HG03439 (cell line): ENCODE measurements at regions not wholly inside any gene's neighbourhood (a gene's known extent, or its start where the extent isn't known, plus 50 kb on each side); places are given as distances from the start of the nearest gene placed in this dataset.

Source experiments
- ATAC-seq: cut with Tn5 transposase; IDR thresholded peaks from one replicate; pipeline ENCODE4 v1.9.1; 2021; ENCODE audit warnings: mild to moderate bottlenecking, moderate library complexity; ENCODE audit not compliant: unreplicated experiment

DNA sequence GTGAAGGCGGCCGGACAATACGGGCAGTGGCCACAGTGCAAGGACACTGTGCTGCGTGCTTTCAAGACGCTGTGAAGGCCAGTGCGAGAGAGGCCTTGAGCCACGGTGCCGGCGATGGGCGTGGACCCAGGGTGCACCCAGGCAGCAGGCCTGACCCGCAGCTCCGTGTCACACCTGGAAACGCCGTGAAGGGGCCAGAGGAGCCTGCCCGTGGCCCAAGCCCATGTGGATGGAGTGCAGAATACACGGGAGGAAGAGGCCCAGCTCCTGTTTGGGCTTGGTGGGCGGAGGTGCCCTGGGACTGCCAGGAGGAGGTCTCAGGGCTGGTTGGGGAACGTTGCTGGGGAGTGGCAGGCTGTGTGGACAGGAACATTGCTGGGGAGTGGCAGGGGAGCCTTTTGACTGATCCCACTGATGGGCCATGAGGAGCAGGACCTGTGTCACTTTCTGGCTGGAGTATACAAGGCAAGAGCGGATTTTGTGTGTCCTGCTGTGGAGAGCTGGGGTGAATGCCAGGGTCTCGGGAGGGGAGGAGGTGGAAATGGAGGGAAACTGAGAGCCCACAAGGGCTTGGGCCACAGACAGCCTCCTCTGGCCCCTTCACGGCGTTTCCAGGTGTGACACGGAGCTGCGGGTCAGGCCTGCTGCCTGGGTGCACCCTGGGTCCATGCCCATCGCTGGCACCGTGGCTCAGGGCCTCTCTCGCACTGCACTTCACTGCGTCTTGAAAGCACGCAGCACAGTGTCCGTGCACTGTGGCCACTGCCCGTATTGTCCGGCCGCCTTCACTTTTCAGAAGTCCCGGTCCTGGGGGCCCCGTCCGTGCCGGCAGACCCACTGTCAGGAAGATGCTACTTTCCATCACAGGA is 925.4 kb downstream of the BRD1 start:
- ATAC-seq, result no peak

DNA sequence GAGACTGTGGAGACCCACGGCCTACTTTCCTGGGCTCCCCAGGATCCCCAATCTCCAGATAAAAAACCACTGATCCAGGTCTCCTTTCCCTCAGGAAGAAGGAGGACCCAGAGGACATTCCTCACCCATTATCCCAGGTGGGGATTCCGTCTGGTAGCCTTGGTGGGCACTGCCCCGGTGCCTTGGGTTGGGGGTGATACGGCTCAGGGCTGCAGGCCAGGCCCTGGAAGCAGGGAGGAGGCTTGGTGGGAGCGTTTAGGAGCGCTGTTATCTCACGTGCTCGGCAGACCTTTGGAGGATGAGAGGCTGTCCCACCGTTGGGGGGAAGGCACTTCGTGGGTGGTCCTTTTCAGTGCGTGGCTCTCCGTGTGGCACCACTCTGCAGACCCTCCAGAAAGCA is 926.3 kb downstream of the BRD1 start:
- ATAC-seq, result no peak

DNA sequence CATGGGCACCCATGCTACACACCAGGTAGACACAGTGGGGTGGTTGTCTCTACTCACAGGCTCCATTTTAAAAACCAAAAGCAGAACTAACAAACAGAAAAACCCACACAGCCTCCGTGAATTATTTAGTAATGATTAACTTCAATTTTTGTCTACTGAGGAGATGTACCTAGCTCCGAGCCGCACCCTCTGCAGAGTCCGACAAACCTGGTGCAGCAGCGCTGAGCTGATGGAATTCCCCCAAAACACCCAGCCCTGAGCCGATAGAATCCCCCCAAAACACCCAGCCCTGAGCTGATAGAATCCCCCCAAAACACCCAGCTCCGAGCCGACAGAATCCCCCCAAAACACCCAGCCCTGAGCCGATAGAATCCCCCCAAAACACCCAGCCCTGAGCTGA is 927.0 kb downstream of the BRD1 start:
- ATAC-seq, result no peak

DNA sequence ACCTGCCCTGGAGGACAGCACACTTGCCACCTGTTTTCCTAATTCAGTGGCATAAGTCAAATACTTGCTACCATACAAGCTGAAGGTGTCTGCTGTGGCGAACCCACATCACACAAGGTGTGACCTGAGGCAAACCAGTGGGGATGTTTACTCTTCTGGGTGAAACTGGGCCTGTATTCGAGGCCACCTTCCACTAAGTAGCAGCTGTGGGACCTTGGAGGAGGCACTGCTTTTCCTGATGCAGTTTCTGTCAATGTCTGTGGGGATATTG is 927.4 kb downstream of the BRD1 start:
- ATAC-seq, result no peak

DNA sequence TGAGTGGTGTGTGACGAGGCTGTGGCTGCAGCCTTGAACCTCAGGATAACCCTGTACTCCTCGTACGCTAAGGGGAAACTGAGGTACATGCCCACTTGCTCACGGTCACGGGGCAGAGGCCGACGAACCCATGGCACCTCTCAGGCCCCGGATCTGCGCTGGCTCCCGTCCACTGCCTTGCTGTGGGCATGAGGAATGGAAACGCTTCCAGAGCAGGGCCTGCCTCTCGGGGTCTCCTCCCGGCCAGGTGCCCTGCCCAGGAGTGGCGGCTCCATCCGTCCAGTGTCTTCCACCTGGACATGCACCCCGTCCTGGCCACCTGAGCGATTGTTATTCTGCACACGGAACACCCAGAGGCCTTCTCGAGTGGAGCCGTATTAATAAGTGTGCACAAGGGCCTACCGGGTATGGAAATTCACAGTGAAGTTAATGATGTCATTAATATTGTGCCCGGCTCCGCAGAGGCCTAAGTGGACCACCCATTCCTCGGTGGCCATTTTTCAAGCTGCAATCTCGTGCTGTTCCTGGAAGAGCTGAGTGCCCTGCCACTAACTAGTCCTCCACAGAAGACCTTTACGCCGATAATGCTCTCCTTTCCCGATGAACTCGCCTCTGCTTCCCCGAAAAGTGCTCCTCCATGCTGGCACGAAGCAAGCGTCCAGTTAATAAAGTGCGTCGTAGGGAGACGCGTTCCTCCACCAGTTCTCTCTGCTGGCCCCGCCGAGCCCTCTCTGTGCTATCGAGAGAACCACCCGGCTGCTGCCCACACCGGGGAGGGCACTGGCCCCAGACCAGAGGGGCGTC is 927.9 kb downstream of the BRD1 start:
- ATAC-seq, result no peak

DNA sequence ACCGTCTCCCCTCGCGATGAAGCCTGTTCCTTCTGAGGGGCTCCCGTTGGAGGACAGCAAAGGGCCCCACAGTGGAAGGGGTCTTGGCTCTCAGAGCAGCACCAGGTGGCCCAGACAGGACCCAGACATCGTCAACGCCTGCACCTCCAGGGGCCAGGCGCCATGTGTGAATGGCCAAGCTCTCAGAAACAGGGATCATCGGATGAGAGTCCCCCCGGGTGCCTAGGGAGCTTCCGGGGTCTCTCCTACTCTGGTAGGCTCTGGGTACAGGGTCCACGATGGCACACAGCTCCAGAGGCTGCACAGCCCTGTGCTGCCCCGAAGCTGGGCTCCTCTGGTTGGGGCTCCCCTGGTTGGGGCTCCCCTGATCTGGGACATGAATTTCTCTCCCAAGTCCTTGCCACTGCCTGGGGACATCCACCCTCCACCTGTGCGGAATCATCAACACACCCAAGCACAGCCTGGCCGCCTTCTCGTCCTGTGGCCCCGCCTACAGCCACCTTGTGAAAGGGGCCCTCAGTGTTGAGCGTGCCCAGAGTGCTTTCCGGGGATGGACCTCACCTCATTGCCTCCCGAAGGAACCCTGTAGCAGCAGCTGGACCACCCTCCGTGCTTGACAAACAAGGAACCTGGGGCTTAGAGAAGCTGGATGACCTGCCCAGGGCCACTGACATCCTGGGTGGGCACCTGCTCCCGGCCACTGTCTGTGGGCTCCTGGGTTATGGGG is 929.0 kb downstream of the BRD1 start:
- ATAC-seq, result no peak

DNA sequence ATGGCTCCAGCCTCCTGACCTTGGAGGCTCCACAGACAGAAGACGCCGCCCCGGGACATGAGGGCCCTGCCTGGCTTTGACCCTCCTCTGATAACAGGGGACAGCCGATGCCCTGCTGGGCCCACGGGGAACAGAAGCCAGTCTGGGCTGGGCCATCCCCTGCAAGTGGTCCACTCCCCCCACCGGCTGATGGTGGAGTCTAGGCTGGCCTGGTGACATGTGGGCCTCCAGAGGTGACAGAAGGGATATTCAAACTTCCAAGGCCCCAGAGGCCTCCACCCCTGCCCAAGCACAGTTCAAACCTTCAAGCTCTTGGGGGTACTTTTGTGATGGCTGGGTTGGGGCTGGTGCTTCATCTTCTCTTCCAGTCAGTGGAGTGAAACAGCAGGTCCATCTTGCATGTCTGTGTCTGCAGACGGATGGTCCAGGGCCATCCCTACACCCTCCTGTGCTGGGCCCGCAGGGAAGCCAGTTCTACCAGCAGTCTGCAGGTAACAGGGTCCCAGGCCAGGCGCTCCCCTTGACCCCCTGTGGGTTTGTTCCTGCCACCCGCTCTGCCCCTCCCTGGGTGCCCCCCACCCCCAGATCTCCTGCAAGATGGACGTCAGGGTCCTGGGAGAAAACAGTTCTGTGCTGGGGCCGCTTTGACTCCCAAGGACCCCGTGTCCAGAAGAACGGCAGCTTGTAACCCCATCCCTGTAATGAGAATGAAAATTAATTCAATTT is 929.9 kb downstream of the BRD1 start:
- no peak for ATAC-seq

DNA sequence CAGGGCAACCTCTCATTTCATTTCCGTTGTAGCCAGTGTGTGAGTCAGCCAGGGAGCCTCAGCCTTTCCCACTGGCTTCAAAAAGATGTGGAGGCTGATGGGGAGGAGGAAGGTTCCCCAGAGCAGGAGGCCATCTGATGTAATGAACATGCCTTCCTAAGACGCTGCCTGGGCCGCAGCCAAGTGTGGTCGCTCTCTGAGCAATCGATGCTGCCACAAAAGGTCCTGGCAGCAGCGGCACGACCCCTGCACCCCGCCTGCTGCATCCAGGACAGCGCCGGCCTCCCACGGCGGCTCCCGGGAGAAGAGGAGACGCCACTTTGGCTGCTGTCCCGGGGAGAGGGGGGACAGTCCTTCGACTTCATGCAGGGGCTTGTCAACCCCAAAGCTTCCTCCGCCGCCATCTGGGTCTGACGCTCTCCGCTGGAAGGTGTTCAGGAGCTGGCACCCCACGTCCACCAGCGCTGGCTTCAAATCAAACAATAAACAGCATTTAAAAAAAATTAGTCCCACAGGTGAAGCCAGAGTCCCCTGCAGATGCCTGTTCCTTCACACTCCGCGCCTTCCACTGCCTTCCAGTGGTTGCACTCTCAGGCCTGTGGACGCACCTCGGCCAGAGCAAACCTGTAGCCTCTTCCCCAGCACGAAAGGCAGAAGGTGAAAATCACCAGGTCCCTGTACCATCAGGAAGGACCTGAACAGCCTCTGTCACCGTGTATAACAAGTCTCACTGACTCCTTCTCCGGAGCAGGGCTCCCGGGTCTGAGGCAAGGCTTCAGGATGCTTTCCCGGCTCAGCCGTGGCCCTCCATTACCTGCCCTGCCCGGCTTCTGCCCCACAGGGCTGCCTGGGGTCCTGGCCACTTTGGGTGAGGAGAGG is 930.7 kb downstream of the BRD1 start:
- ATAC-seq, result no peak

DNA sequence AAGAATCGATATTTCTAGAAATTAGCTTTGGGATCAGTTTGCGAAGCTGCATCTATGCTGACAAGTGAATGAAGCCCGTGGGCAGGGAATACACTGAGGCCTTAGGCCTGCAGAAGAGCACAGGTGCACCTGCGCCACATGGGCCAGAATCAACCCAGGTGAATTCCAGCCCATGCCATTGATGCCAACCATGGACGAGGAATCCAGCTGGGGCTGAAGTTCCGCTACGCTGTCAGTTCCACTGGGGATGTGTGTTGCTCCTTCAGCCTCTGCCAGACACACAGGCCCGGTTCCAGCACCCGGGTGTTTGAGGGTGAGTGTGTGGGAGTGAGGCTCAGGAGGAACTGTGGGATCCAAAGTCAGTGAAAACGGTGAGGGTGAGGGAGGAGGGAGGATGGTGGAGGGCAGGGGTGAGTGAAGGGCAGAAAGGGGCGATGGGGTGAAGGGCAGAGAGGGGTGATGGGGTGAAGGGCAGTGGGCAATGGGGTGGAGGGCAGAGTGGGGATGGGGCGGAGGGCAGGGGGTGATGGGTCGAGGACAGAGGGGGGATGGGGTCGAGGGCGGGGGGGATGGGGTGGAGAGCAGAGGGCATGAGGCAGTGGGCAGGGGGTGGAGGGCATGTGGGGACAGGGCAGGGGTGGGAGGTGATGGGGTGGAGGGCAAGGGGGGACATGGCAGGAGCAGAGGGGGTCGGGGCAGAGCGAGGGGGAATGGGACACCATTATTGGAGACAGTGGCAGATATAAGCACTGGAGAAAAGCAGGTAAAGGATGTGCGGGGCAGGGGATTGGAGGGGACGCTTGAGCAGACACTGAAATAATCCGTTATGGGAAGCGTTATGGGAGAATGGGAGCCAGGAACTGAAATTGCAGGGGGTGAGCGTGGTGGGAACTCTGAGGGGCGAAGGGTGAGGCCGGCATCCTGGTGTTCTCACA is 931.6 kb downstream of the BRD1 start:
- ATAC-seq, result no peak

DNA sequence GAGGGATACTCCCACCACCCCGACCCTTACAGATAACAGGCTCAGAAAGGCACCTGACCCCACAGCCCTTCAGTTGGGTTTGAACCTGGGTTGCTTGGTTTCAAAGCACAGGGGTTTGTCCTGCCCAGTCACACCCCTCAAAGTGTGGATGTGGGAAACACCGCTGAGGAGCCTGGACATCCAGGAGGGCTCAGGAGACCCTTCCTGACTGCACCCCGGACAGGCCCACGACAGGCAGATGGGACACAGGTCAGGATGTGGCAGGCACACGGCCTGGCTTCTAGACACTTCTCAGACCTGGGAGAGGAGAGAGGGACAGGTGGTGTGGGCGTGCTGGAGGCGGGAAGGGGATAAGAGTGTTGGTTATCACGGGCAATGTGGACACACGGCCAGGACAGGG is 932.3 kb downstream of the BRD1 start:
- ATAC-seq, result no peak

DNA sequence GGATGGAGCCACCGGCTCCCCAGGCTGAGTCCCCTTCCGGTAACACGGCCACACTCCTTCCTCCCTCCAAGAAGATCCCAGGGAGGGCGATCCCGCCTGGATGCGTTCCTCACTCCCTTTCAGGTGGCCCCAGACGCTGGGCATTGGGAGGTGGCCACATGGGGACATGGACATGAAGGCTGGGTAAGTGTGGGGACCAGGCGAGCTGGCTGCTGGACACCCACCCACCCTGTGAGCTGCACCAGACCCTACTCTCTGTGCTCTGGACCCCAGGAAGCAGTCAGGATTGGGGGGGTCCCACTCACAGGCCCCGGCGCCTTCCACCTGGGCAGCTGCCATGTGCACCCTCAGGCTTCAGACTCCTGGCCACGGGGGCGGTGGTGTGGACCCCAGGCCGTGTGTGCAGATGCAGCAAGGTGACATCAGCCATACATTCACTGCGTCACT is 932.8 kb downstream of the BRD1 start:
- no peak for ATAC-seq

DNA sequence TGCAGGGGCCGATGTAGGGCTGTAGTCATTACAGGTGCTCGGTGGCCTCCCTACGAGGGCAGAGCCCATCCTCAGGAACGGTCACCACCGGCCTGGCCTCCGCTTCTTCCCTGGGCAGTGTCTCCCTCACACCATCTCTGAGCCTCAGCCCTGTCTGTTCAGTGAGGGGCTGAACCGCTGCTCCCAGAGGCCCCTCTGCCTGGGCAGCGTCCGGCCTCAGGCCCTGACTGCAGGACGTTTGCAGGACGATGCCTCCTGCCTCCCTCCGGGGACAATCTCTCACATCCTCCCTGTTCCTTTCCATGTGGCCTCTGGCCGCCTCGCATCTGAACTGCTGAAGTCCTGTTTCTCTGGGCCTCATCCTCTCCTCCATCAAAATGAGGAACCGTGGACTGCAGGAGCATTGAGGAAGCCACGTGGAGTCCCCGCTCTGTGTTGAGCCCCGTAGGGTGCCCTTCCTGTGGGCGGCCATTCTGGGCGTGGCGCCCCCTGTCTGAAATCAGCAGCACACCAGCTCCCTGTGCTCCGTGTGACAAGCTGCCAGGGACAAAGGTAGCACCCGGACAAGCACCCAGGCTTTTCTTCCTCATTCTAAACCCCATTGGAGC is 933.5 kb downstream of the BRD1 start:
- no peak for ATAC-seq

DNA sequence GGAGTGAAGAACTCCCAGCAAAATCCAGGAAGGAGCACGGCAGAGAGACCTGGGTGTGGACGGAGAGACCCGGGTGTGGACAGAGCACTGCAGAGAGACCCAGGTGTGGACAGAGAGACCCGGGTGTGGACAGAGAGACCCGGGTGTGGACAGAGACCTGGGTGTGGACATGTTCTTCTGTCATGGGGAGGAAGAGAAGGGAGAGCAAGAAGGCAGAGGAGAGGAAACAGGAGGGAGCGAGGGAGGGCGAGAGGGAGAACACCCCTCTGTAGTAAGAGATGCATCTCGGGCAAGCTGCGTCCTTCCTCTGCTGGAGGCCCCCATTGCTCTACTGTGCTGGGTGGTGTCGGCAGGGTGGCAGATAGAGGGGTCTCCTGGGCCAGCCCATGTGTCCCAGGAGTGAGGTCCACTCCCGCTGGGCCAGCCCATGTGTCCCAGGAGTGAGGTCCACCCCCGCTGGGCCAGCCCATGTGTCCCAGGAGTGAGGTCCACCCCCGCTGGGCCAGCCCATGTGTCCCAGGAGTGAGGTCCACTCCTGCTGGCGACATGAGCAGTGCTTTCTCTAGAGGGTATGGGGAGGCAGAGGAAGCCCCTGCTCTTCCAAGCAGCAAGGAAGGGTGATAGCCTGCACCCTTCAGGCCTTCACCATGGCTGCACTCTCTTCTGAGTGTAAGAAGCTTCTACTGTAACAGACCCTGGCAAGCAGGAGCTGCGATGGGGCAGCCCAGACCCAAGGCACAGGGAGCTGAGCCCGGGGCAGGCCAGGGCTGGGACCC is 934.2 kb downstream of the BRD1 start:
- ATAC-seq, result no peak

DNA sequence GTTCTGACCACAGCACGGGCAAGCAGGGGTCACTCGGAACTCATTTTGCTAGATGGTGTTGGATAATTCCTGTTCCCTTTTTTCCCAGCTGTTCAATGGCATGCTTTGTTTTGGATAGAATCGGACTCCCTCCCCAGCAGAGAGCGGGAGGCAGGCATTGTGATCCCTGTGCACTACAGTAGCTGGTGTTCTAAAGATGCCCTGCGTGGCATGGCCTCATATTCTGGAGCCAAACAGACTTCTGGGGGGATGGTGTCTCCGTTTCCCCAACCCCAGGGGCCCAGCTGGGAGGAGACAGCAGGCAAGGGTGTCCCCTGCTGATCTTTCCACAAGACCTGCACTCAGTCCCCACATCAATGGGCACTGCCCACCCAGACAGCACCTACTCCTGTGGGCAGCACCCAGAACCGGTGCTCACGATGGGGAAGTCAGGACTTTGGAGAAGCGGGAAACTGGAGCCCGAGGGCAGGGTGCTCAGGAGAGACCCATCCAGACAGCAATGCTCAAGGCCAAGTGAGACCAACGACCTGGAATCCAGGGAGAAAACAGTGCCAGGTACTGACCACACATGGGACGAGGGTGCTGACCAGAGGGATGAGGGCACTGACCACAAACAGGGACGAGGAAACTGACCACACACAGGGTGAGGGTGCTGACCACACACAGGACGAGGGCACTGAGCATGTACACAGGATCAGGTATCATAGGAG is 934.9 kb downstream of the BRD1 start:
- ATAC-seq, result no peak

DNA sequence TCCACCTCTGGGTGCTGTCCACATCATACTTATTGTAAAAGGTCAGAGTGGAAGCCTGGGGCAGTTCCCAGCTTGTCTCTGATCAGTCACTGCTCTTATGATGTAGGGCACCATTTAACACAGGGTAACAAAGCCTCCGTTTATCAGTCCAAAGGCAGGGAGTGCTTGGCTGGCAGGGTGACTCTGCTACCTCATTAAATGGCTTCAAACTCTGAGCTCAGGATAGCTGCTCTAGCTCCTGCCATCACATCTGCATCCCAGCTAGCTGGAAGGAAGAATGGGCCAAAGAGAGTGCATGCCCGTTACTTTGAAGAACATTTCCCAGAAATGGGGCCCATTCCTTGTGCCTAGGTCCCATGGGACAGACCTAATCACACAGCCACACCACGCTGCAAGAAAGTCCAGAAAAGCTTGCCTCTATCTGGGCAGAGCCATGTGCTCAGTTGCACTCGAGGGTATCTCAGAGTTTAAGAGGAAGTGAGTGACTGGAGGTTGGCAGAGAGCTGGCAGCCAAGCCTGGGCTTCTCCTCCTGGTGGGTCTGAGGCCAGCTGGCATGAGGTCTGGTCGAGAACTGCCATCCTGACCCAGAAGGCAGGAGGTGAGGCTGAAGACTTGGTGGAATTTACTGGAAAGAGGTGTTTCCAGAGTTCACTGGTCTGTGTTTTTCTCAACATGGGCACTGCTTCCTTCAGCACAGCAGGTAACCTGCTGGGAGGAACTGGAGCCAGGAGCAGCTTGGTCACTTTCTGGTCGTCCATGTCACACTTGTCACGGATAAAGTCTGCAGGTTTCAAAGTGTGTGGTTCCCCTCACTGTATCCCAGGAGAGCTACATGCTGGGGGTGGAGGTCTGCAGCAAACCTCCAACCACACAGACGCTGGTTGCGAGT is 935.7 kb downstream of the BRD1 start:
- ATAC-seq, result no peak
